ENCODE measurements at regions not wholly inside any gene's neighbourhood (a gene's known extent, or its start where the extent isn't known, plus 50 kb on each side); places are given as distances from the start of the nearest gene placed in this dataset.

- TF ChIP-seq ZFHX2 (tag by site-specific recombination; conservative IDR thresholded peaks at IDR 0.05) (no peak), ZNF610 (tag by site-specific recombination; IDR thresholded peaks at IDR 0.05; ENCODE audit: borderline replicate concordance) (no peak)
- no peak overlapping the region for H3K4me3 ChIP-seq (ENCODE audit: low read depth, low read length)
- ChIA-PET POLR2A (no interaction called here), CTCF (no interaction called here)
- no peak overlapping the region for H3K27ac ChIP-seq (ENCODE audit: extremely low read depth, low read depth, low read length)
- H3K4me1 ChIP-seq (ENCODE audit: control insufficient read depth, insufficient read depth, low read length) = no peaks in the 10 kb centered on the region
- no peaks in the 10 kb centered on the region for H3K9me3 ChIP-seq (ENCODE audit: control insufficient read depth, insufficient read depth, low read depth, low read length)
- no peaks in the 10 kb centered on the region for H3K36me3 ChIP-seq (ENCODE audit: control insufficient read depth in 2 of 2, insufficient read depth in 1 of 2, low read length in 2 of 2)
Measured at GRCh38 chr2:35508601-35509000, 847.0 kb upstream of the CRIM1 start.

GRCh38 chr2:35504419-35504818, 851.2 kb upstream of the CRIM1 start:
- H3K4me3 ChIP-seq (ENCODE audit: low read depth, low read length) = no peak overlapping the region
- TF ChIP-seq ZNF792 (tag by site-specific recombination; IDR thresholded peaks at IDR 0.05) = no peak
- no peak for TF ChIP-seq PRDM1 (tag by site-specific recombination; IDR thresholded peaks at IDR 0.05)
- no peak for TF ChIP-seq INSM2 (tag by site-specific recombination; IDR thresholded peaks at IDR 0.05)
- no peak for TF ChIP-seq ZNF426 (tag by site-specific recombination; IDR thresholded peaks at IDR 0.05)
- H3K27ac ChIP-seq (ENCODE audit: extremely low read depth, low read depth, low read length) = no peak overlapping the region
- H3K9me3 ChIP-seq (ENCODE audit: control insufficient read depth, insufficient read depth, low read depth, low read length) = no peaks in the 10 kb centered on the region
- ChIA-PET POLR2A (no interaction called here), CTCF (interaction anchor here (0.5 kb wide), 1 partner anchor 31 kb away, joined by 4 read pairs; no protein-coding TSS in a partner anchor)
- H3K36me3 ChIP-seq (ENCODE audit: control insufficient read depth in 2 of 2, insufficient read depth in 1 of 2, low read length in 2 of 2) = no peaks in the 10 kb centered on the region
- H3K4me1 ChIP-seq (ENCODE audit: control insufficient read depth, insufficient read depth, low read length) = no peaks in the 10 kb centered on the region

GRCh38 chr2:35503738-35504199, 851.8 kb upstream of the CRIM1 start:
- Histone ChIP-seq H3K4me3 (ENCODE audit: low read depth, low read length) (no peak overlapping the region), H3K9me3 (ENCODE audit: control insufficient read depth, insufficient read depth, low read depth, low read length) (no peaks in the 10 kb centered on the region), H3K4me1 (ENCODE audit: control insufficient read depth, insufficient read depth, low read length) (no peaks in the 10 kb centered on the region), H3K36me3 (ENCODE audit: control insufficient read depth in 2 of 2, insufficient read depth in 1 of 2, low read length in 2 of 2) (no peaks in the 10 kb centered on the region), H3K27ac (ENCODE audit: extremely low read depth, low read depth, low read length) (no peak overlapping the region)
- TF ChIP-seq ZNF623 (tag by site-specific recombination; IDR thresholded peaks at IDR 0.05) = no peak
- TF ChIP-seq ZXDB (tag by site-specific recombination; IDR thresholded peaks at IDR 0.05) = no peak
- no peak for TF ChIP-seq ZNF391 (tag by site-specific recombination; IDR thresholded peaks at IDR 0.05; ENCODE audit: borderline replicate concordance, low read depth)
- TF ChIP-seq ZFHX2 (tag by site-specific recombination; conservative IDR thresholded peaks at IDR 0.05) = no peak
- TF ChIP-seq PRDM10 (tag by site-specific recombination; IDR thresholded peaks at IDR 0.05) = no peak
- TF ChIP-seq ZBTB20 (tag by site-specific recombination; IDR thresholded peaks at IDR 0.05) = no peak
- TF ChIP-seq ZNF157 (tag by site-specific recombination; IDR thresholded peaks at IDR 0.05) = no peak
- TF ChIP-seq ZBTB49 (tag by site-specific recombination; IDR thresholded peaks at IDR 0.05; ENCODE audit: low read depth) = no peak
- ChIA-PET CTCF (interaction anchor here (0.5 kb wide), 1 partner anchor 31 kb away, joined by 4 read pairs; no protein-coding TSS in a partner anchor), POLR2A (no interaction called here)

All from HEK293 (cell line).